Gastrocnemius medialis (tissue), 4 donors: ENCODE measurements at regions not wholly inside any gene's neighbourhood (a gene's known extent, or its start where the extent isn't known, plus 50 kb on each side); places are given as distances from the start of the nearest gene placed in this dataset.

Experiments used
- ATAC-seq, 2 donors: fragments of 150-250 bp; one replicate each; pipeline ENCODE4 v1.9.1; 2016
- DNase-seq, 2 donors: peaks; one replicate each; pipeline ENCODE4 v3.0.0-alpha.2; 2019
- H3K27ac ChIP-seq, 4 donors: fragments of 200-600 bp; sonication (generic); 1 replicate in 1 of 4; 2 replicates in 3 of 4; pipeline ENCODE4 v1.5.1; 2016 to 2018; ENCODE audit warnings: mild to moderate bottlenecking in 2 of 4, moderate library complexity in 1 of 4
- H3K27me3 ChIP-seq, 3 donors: fragments of 200-600 bp; sonication (generic) in 2 of 3; 1 replicate in 1 of 3; 2 replicates in 2 of 3; pipeline versions ENCODE4 v1.5.1 to v1.6.0; 2016 to 2019; ENCODE audit warnings: mild to moderate bottlenecking in 1 of 3, moderate library complexity in 1 of 3
- H3K36me3 ChIP-seq, 2 donors: fragments of 200-600 bp; sonication (generic) in 1 of 2; one replicate each; pipeline ENCODE4 v1.5.1; 2017 to 2018
- H3K4me1 ChIP-seq, 2 donors: fragments of 200-600 bp; sonication (generic) in 1 of 2; one replicate each; pipeline ENCODE4 v1.5.1; 2016 to 2017; ENCODE audit warnings: mild to moderate bottlenecking in 2 of 2
- H3K4me3 ChIP-seq, 4 donors: fragments of 200-600 bp; sonication (generic) in 3 of 4; 1 replicate in 1 of 4; 2 replicates in 3 of 4; pipeline ENCODE4 v1.5.1; 2016 to 2019; ENCODE audit warnings: mild to moderate bottlenecking in 2 of 4
- H3K9me3 ChIP-seq, 3 donors: fragments of 200-600 bp; sonication (generic) in 2 of 3; 1 replicate in 1 of 3; 2 replicates in 2 of 3; pipeline ENCODE4 v1.5.1; 2016 to 2019
- CTCF ChIP-seq, 5 experiments: fragments of 450-650 bp in 3 of 5; fragments of 200-600 bp in 2 of 5; sonication (generic) in 2 of 5; IDR thresholded peaks in 4 of 5; conservative IDR thresholded peaks in 1 of 5; 1 replicate in 4 of 5; 2 replicates in 1 of 5; pipeline ENCODE4 v1.5.1; 2016 to 2019; ENCODE audit warnings: antibody characterized with exemption in 5 of 5, mild to moderate bottlenecking in 3 of 5, moderate library complexity in 3 of 5
- POLR2A ChIP-seq, 2 donors: fragments of 450-650 bp; IDR thresholded peaks; one replicate each; pipeline ENCODE4 v1.6.1; 2017; ENCODE audit warnings: antibody characterized with exemption in 2 of 2, mild to moderate bottlenecking in 2 of 2, moderate library complexity in 2 of 2
- in situ Hi-C, 4 donors: fragments of 200-750 bp; cut with MboI; loops; one replicate each; pipeline versions ENCODE4 v1.15.0 to v1.8.0; 2017; ENCODE audit warnings: low sequenced_read_pairs in 4 of 4
- intact Hi-C: fragments of 100-400 bp; cut with DNase I; formaldehyde crosslinking; loops from one replicate; pipeline ENCODE4 v1.15.1; 2023; ENCODE audit warnings: low total_unique reads

- H3K4me3 ChIP-seq = peak overlapping the region in 1 of 4 donors; percentile 25
- H3K36me3 ChIP-seq = no peaks in the 10 kb centered on the region
- TF ChIP-seq CTCF (IDR thresholded peaks at IDR 0.05 in 4 of 5, conservative IDR thresholded peaks at IDR 0.05 in 1 of 5) (no peak), POLR2A (IDR thresholded peaks at IDR 0.05) (no peak)
- in situ Hi-C loops = no loop called here
- intact Hi-C loops = no loop called here
- DNase-seq (no peak), ATAC-seq (peak; percentile 60 to 72)
- H3K27ac ChIP-seq = no peak overlapping the region
- no peaks in the 10 kb centered on the region for H3K9me3 ChIP-seq
- H3K27me3 ChIP-seq = no peaks in the 10 kb centered on the region
- H3K4me1 ChIP-seq = peaks cover 0 to 4% of the 10 kb centered on the region in 2 donors
These were observed 54.9 kb upstream of the DPYSL4 start for GRCh38 chr10:132131581-132132420.

GRCh38 chr10:132132421-132132841 lies 54.3 kb upstream of the DPYSL4 start:
- Histone ChIP-seq H3K4me3 (peak overlapping the region in 1 of 4 donors; percentile 25), H3K27me3 (no peaks in the 10 kb centered on the region), H3K9me3 (no peaks in the 10 kb centered on the region), H3K27ac (no peak overlapping the region), H3K36me3 (no peaks in the 10 kb centered on the region), H3K4me1 (peaks cover 0 to 4% of the 10 kb centered on the region in 2 donors)
- TF ChIP-seq CTCF (IDR thresholded peaks at IDR 0.05 in 4 of 5, conservative IDR thresholded peaks at IDR 0.05 in 1 of 5) = no peak
- TF ChIP-seq POLR2A (IDR thresholded peaks at IDR 0.05) = no peak
- in situ Hi-C loops (no loop called here), intact Hi-C loops (no loop called here)
- DNase-seq (no peak), ATAC-seq (no peak)

- intact Hi-C loops = no loop called here
- no peak for ATAC-seq
- in situ Hi-C loops = no loop called here
These were observed 53.7 kb upstream of the DPYSL4 start for GRCh38 chr10:132133005-132133404.

GRCh38 chr10:132133449-132134240 lies 53.1 kb upstream of the DPYSL4 start:
- no peak for ATAC-seq
- TF ChIP-seq CTCF (IDR thresholded peaks at IDR 0.05 in 4 of 5, conservative IDR thresholded peaks at IDR 0.05 in 1 of 5) (no peak), POLR2A (IDR thresholded peaks at IDR 0.05) (no peak)
- H3K9me3 ChIP-seq = no peaks in the 10 kb centered on the region
- H3K27me3 ChIP-seq = no peaks in the 10 kb centered on the region
- no peak overlapping the region for H3K4me3 ChIP-seq
- in situ Hi-C loops (no loop called here), intact Hi-C loops (no loop called here)
- H3K36me3 ChIP-seq = no peaks in the 10 kb centered on the region
- peaks cover 0 to 4% of the 10 kb centered on the region in 2 donors for H3K4me1 ChIP-seq
- no peak overlapping the region for H3K27ac ChIP-seq
- DNase-seq = no peak

More at GRCh38 chr10:132133005-132133404, 53.7 kb upstream of the DPYSL4 start:
- no peaks in the 10 kb centered on the region for H3K36me3 ChIP-seq
- peaks cover 0 to 4% of the 10 kb centered on the region in 2 donors for H3K4me1 ChIP-seq
- no peak for TF ChIP-seq CTCF (IDR thresholded peaks at IDR 0.05 in 4 of 5, conservative IDR thresholded peaks at IDR 0.05 in 1 of 5)
- TF ChIP-seq POLR2A (IDR thresholded peaks at IDR 0.05) = no peak
- no peaks in the 10 kb centered on the region for H3K9me3 ChIP-seq
- no peaks in the 10 kb centered on the region for H3K27me3 ChIP-seq
- H3K27ac ChIP-seq = no peak overlapping the region
- DNase-seq = no peak
- no peak overlapping the region for H3K4me3 ChIP-seq
